ENCODE measurements at regions not wholly inside any gene's neighbourhood (a gene's known extent, or its start where the extent isn't known, plus 50 kb on each side); places are given as distances from the start of the nearest gene placed in this dataset.

DNA sequence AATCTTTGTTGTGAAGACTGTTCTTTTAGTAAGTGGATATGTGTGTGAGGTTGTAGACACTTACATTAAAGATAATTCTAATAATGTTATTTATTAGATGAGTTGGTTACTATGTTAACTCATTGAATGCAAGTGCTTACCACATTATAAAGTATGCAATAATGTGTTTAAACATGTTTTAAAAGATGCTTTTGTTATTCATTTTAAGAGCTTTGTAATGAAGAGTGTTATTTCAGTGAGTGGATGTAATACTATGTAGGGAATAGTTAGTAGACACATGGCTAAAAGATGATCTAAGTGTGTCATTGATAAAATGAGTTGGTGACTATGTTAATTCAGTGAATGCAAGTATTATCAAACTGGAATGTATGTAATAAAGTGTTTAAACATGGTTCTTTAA is 70.0 kb upstream of the VOPP1 start:
- Histone ChIP-seq H3K27ac (ENCODE audit: extremely low read length, insufficient read depth, low read length) (no peak overlapping the region), H3K4me3 (replicated peaks in 1 of 3; ENCODE audit: insufficient read depth in 1 of 3, low read depth in 2 of 3, low read length in 3 of 3) (no peak overlapping the region), H3K79me2 (ENCODE audit: insufficient read depth, low read length) (no peaks in the 10 kb centered on the region), H3K9ac (ENCODE audit: insufficient read depth, low read depth, low read length) (no peak overlapping the region), H3K4me2 (ENCODE audit: low read depth, low read length) (no peak overlapping the region), H2AFZ (ENCODE audit: low read length) (no peak overlapping the region), H3K36me3 (replicated peaks in 1 of 2; ENCODE audit: control insufficient read depth in 1 of 2, insufficient read depth in 2 of 2, low read length in 2 of 2) (no peaks in the 10 kb centered on the region), H3K27me3 (ENCODE audit: control insufficient read depth in 1 of 2, insufficient read depth in 2 of 2, low read length in 2 of 2) (no peaks in the 10 kb centered on the region; a peak in 2 of 5 replicates), H3K4me1 (ENCODE audit: insufficient read depth, low read length) (no peaks in the 10 kb centered on the region), H4K20me1 (ENCODE audit: insufficient read depth, low read length) (no peaks in the 10 kb centered on the region), H3K9me3 (ENCODE audit: low read length) (peaks cover 4% of the 10 kb centered on the region; the same call in 1 of the 2 replicates)
- FAIRE-seq (no peak), DNase-seq (ENCODE audit: low spot score) (no peak), ATAC-seq (no peak)
- POLR2A ChIA-PET, result no interaction called here
- in situ Hi-C loops (cut with HindIII; ENCODE audit: extremely low pct_ligation_motif_present, low pct_unique_long_range_greater_than_20kb), result loop anchor here (10.0 to 25.0 kb wide), 3 partner anchors 83 to 433 kb away; partner anchors contain the start of genes MRPS17 and NIPSNAP2
- CTCF ChIA-PET (ENCODE audit: low intra/inter-chr PET ratio, low total read pairs), result interaction anchor here (0.7 to 2.0 kb wide), 2 partner anchors 81 to 322 kb away, joined by 3 to 8 read pairs; partner anchors contain the start of gene NIPSNAP2
- BruUV-seq (replicated peaks), result no TSS peak
- intact Hi-C loops (cut with micrococcal nuclease; ENCODE audit: unreplicated experiment), result no loop called here
- TF ChIP-seq, protein P1, sequence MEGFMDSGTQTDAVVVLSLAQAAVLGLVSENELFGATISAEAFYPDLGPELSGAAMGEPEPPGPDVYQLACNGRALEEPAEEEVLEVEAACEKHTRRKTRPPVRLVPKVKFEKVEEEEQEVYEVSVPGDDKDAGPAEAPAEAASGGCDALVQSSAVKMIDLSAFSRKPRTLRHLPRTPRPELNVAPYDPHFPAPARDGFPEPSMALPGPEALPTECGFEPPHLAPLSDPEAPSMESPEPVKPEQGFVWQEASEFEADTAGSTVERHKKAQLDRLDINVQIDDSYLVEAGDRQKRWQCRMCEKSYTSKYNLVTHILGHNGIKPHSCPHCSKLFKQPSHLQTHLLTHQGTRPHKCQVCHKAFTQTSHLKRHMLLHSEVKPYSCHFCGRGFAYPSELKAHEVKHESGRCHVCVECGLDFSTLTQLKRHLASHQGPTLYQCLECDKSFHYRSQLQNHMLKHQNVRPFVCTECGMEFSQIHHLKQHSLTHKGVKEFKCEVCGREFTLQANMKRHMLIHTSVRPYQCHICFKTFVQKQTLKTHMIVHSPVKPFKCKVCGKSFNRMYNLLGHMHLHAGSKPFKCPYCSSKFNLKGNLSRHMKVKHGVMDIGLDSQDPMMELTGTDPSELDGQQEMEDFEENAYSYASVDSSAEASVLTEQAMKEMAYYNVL (CRISPR knock-in tag; IDR thresholded peaks at IDR 0.05; ENCODE audit: borderline replicate concordance), result no peak
- TF ChIP-seq, protein P2, sequence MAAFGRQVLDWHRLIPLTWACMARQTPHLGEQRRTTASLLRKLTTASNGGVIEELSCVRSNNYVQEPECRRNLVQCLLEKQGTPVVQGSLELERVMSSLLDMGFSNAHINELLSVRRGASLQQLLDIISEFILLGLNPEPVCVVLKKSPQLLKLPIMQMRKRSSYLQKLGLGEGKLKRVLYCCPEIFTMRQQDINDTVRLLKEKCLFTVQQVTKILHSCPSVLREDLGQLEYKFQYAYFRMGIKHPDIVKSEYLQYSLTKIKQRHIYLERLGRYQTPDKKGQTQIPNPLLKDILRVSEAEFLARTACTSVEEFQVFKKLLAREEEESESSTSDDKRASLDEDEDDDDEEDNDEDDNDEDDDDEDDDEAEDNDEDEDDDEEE (CRISPR knock-in tag; IDR thresholded peaks at IDR 0.05), result no peak
- TF ChIP-seq ZNF703 (CRISPR knock-in tag; IDR thresholded peaks at IDR 0.05; ENCODE audit: borderline replicate concordance) (no peak), WIZ (CRISPR knock-in tag; IDR thresholded peaks at IDR 0.05) (no peak), ZNF333 (CRISPR knock-in tag; IDR thresholded peaks at IDR 0.05; ENCODE audit: borderline replicate concordance) (no peak), ZBTB42 (CRISPR knock-in tag; IDR thresholded peaks at IDR 0.05) (no peak), ARNT2 (CRISPR knock-in tag; IDR thresholded peaks at IDR 0.05; ENCODE audit: low read depth) (no peak), ZHX1 (CRISPR knock-in tag; IDR thresholded peaks at IDR 0.05; ENCODE audit: low read depth) (no peak), ZNF749 (CRISPR knock-in tag; IDR thresholded peaks at IDR 0.05; ENCODE audit: borderline replicate concordance) (no peak), CREB3 (CRISPR knock-in tag; IDR thresholded peaks at IDR 0.05) (no peak), SMARCC2 (IDR thresholded peaks at IDR 0.05) (no peak), KLF15 (CRISPR knock-in tag; IDR thresholded peaks at IDR 0.05; ENCODE audit: borderline replicate concordance) (no peak)
- TF ChIP-seq, protein P3, sequence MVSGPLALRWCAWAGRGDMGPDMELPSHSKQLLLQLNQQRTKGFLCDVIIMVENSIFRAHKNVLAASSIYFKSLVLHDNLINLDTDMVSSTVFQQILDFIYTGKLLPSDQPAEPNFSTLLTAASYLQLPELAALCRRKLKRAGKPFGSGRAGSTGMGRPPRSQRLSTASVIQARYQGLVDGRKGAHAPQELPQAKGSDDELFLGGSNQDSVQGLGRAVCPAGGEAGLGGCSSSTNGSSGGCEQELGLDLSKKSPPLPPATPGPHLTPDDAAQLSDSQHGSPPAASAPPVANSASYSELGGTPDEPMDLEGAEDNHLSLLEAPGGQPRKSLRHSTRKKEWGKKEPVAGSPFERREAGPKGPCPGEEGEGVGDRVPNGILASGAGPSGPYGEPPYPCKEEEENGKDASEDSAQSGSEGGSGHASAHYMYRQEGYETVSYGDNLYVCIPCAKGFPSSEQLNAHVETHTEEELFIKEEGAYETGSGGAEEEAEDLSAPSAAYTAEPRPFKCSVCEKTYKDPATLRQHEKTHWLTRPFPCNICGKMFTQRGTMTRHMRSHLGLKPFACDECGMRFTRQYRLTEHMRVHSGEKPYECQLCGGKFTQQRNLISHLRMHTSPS (CRISPR knock-in tag; IDR thresholded peaks at IDR 0.05; ENCODE audit: low read depth), result no peak
